OCI-LY1 (cell line): ENCODE measurements at regions not wholly inside any gene's neighbourhood (a gene's known extent, or its start where the extent isn't known, plus 50 kb on each side); places are given as distances from the start of the nearest gene placed in this dataset.

ENCODE experiments used
- CTCF ChIP-seq: fragments of 200-600 bp; sonication (generic), shearing (Covaris generic); IDR thresholded peaks from 2 replicates; pipeline ENCODE4 v1.5.1; 2017; ENCODE audit warnings: mild to moderate bottlenecking, antibody characterized with exemption, low read length, moderate library complexity, mixed read lengths
- EZH2 ChIP-seq: fragments of 200-600 bp; sonication (generic), shearing (Covaris generic); IDR thresholded peaks from 2 replicates; pipeline ENCODE4 v1.8.0; 2017; ENCODE audit warnings: borderline replicate concordance, mixed run types, mild to moderate bottlenecking, antibody characterized with exemption, low read length, moderate library complexity, mixed read lengths

- TF ChIP-seq CTCF, result no peak
- no peak for TF ChIP-seq EZH2
These were observed 143.4 kb upstream of the MYOCD start for GRCh38 chr17:12522336-12522735.
